ENCODE measurements at regions not wholly inside any gene's neighbourhood (a gene's known extent, or its start where the extent isn't known, plus 50 kb on each side); places are given as distances from the start of the nearest gene placed in this dataset.

DNA sequence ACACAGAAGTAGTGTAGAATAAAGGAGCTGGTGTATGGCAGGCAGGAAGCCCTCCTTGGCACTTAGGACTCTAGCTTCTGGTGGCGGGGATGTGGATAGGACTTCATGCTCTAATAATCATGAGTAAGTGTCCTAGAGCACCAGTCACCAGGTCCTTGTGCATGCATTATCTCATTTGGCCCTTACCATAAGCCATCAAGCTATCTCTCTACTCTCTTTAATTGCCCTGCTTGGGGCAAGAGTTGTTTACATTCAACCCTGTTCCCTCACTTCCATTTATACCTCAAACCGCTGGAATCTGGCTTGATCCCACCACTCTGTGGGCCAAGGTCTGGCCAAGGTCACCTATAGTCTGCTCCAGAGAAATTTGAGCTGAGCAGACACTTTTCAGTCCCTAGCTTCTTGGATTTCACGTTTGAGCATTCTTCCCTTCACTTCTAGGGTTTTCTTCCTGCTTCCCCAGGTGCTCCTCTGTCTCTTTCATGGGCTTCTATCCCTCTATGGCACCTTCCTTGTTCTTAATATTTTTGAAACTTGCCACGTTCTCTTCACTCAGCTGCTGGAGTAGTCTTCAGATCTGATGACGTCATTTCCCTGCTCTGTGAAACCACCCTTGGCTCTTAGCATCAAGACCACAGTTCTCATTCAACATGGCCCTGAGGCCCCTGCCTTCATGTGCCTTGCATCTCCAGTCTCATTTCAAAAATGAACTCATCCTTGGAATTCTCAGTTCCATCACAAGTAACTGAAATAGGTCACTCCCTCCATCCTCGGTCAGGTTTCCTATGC is 94.9 kb upstream of the GATA6 start:
- DNase-seq (ENCODE audit: extremely low read depth, low read depth): no peak
- no peak for TF ChIP-seq CTCF (IDR thresholded peaks at IDR 0.05; ENCODE audit: low read depth, low read length)

- no peak for DNase-seq (ENCODE audit: extremely low read depth, low read depth)
- TF ChIP-seq CTCF (IDR thresholded peaks at IDR 0.05; ENCODE audit: low read depth, low read length): no peak
Observed at GRCh38 chr18:22080035-22080434, 89.4 kb upstream of the GATA6 start.

- no peak for DNase-seq (ENCODE audit: extremely low read depth, low read depth)
- TF ChIP-seq CTCF (IDR thresholded peaks at IDR 0.05; ENCODE audit: low read depth, low read length): no peak
Observed at GRCh38 chr18:22082408-22082807, 87.0 kb upstream of the GATA6 start.

- no peak for TF ChIP-seq CTCF (IDR thresholded peaks at IDR 0.05; ENCODE audit: low read depth, low read length)
- no peak for DNase-seq (ENCODE audit: extremely low read depth, low read depth)
Observed at GRCh38 chr18:22084547-22084946, 84.8 kb upstream of the GATA6 start.

GRCh38 chr18:22086973-22087372 is 82.4 kb upstream of the GATA6 start:
- DNase-seq (ENCODE audit: extremely low read depth, low read depth): no peak
- no peak for TF ChIP-seq CTCF (IDR thresholded peaks at IDR 0.05; ENCODE audit: low read depth, low read length)

DNA sequence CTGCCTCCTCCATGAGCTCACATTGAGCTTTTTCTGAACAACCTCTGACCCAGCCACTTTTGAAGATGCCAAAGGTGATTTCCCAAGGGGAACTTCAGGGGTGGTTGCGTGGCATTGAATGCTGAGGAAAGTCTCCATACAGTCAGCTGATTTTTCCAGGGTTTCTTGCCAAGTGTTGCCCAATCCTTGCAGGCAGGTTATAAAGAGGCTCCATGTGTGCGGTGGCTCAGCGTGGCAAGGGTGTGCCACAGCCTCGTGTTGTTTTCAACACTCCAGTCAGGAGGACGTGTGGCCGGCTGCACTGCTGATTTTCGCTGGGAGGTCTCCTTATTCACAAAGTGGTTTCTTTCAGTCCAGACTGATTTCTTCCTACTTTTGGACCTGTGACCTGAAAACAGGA is 81.4 kb upstream of the GATA6 start:
- TF ChIP-seq CTCF (IDR thresholded peaks at IDR 0.05; ENCODE audit: low read depth, low read length): no peak

DNA sequence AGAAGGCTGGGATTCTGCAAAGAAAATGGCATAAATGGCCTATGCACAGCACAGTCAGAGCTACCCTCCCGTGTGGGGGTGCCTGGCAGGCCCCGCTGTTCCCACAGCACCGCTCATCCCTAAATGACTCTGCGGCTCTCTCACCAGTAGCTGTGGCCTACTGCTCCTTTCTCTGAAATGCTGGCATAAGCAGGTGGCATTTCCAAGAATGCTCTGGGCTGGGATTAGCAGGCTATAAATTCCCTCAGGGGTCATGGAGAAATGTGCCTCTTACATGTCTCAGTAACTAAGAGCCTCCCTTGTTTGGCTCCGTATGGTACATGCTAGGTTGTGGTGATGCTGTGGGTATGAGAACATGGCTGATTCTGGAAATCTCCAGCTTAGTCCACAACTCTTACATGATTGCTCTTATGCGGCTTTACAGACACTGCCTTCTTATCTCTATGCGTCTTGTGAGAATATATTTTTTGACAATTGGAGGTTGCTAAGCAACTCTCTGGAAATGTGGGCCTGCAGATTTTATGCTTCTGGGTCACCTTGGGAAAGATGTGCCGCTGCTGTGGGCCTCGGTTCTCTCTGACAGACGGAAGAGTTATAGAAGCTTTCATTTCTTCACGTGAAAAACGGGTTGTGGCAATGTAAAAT is 80.3 kb upstream of the GATA6 start:
- TF ChIP-seq CTCF (IDR thresholded peaks at IDR 0.05; ENCODE audit: low read depth, low read length): no peak
- DNase-seq (ENCODE audit: extremely low read depth, low read depth): no peak

More for the DNA sequence above, 81.4 kb upstream of the GATA6 start:
- no peak for DNase-seq (ENCODE audit: extremely low read depth, low read depth)

Data from AG09319 (cell line).